Adrenal gland (tissue), 5 donors: ENCODE measurements at regions not wholly inside any gene's neighbourhood (a gene's known extent, or its start where the extent isn't known, plus 50 kb on each side); places are given as distances from the start of the nearest gene placed in this dataset.

ENCODE experiments used
- POLR2A ChIP-seq, 2 donors: fragments of 450-650 bp; IDR thresholded peaks; one replicate each; pipeline ENCODE4 v1.6.1; 2017; ENCODE audit warnings: antibody characterized with exemption in 2 of 2, mild to moderate bottlenecking in 2 of 2, moderate library complexity in 1 of 2
- TF ChIP-seq, protein P1 (sequence below), 6 experiments: fragments of 450-650 bp in 4 of 6; fragments of 200-600 bp in 2 of 6; sonication (generic) in 1 of 6; IDR thresholded peaks; 1 replicate in 5 of 6; 2 replicates in 1 of 6; pipeline versions ENCODE4 v1.5.1 to v1.8.0; 2016 to 2021; ENCODE audit warnings: antibody characterized with exemption in 6 of 6, mild to moderate bottlenecking in 2 of 6, moderate library complexity in 1 of 6
- donor health status: DM: no; HTN: no; CAD: no.

DNA sequence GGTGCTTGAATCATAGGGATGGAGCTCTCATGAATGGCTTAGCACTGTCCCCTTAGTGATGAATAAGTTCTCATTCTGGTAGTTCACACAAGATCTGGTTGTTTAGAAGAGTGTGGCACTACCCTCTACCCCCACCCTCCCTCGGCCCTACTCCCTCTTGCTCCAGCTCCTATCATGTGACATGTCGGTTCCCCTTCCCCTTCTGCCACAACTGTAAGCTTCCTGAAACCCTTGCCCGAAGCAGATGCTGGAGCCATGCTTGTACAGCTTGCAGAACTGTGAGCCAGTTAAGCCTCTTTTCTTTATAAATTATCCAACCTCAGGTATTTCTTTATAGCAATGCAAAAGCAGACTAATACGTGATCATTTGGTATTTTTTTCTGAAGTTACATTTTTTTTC is 1012.6 kb downstream of the BCL11A start:
- TF ChIP-seq, protein P1, sequence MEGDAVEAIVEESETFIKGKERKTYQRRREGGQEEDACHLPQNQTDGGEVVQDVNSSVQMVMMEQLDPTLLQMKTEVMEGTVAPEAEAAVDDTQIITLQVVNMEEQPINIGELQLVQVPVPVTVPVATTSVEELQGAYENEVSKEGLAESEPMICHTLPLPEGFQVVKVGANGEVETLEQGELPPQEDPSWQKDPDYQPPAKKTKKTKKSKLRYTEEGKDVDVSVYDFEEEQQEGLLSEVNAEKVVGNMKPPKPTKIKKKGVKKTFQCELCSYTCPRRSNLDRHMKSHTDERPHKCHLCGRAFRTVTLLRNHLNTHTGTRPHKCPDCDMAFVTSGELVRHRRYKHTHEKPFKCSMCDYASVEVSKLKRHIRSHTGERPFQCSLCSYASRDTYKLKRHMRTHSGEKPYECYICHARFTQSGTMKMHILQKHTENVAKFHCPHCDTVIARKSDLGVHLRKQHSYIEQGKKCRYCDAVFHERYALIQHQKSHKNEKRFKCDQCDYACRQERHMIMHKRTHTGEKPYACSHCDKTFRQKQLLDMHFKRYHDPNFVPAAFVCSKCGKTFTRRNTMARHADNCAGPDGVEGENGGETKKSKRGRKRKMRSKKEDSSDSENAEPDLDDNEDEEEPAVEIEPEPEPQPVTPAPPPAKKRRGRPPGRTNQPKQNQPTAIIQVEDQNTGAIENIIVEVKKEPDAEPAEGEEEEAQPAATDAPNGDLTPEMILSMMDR (IDR thresholded peaks at IDR 0.05) = no peak
- TF ChIP-seq POLR2A (IDR thresholded peaks at IDR 0.05) = no peak
